K562 (cell line): ENCODE measurements at regions not wholly inside any gene's neighbourhood (a gene's known extent, or its start where the extent isn't known, plus 50 kb on each side); places are given as distances from the start of the nearest gene placed in this dataset.

ENCODE experiments used
- ATAC-seq: fragments of 200-7000 bp; cut with Tn5 transposase; 3 replicates; pipeline ENCODE4 v1.9.1; 2020; ENCODE audit warnings: moderate library complexity
- BruUV-seq: library from RNA; stranded (reverse); fragments of 400-500 nt; replicated peaks from 2 replicates; lab custom pipeline; 2021; lab: Mats Ljungman, UMichigan
- CTCF ChIA-PET: fragments of 300-600 bp; formaldehyde crosslinking; extraction: SDS; loops from one replicate; lab custom pipeline; 2021; ENCODE audit warnings: low intra/inter-chr PET ratio; lab: Yijun Ruan, JAX
- POLR2A ChIA-PET: fragments of 300-600, 350-650 bp; sonication (Branson Sonifier 250); formaldehyde crosslinking; extraction: SDS; loops from one replicate; lab custom pipeline; 2021; ENCODE audit warnings: antibody characterized with exemption, inconsistent platforms; lab: Yijun Ruan, JAX
- DNase-seq, 4 experiments: peaks; one replicate each; pipeline versions ENCODE4 v3.0.0 to v3.0.0-alpha.2; 2011 to 2018; ENCODE audit warnings: low spot score in 3 of 4, mixed read lengths in 3 of 4; ENCODE audit errors: extremely low read depth in 1 of 4
- FAIRE-seq: peaks from 2 replicates; lab custom pipeline; 2011; peaks lifted over from hg19 to GRCh38; lab: Jason Lieb, UNC
- H2AFZ ChIP-seq: 2 replicates; pipeline ENCODE4 v1.6.0; 2011; ENCODE audit warnings: low read depth, low read length, control low read depth, inconsistent platforms
- H3K27ac ChIP-seq: fragments of 200-600 bp; 3 replicates; pipeline ENCODE4 v1.8.0; 2011; ENCODE audit warnings: low read depth, mild to moderate bottlenecking, control low read depth, inconsistent platforms, low read length, moderate library complexity, mixed read lengths; ENCODE audit errors: extremely low read depth
- H3K27me3 ChIP-seq, 2 experiments: fragments of 300-600 bp in 1 of 2; 2 replicates in 1 of 2; 3 replicates in 1 of 2; pipeline versions ENCODE4 v1.6.0 to v1.8.0; 2011; ENCODE audit warnings: inconsistent platforms in 2 of 2, low read length in 2 of 2, mild to moderate bottlenecking in 1 of 2, mixed read lengths in 1 of 2, moderate library complexity in 1 of 2; ENCODE audit not compliant: control insufficient read depth in 2 of 2, insufficient read depth in 2 of 2
- H3K36me3 ChIP-seq: fragments of 300-600 bp; 3 replicates; pipeline ENCODE4 v1.8.0; 2011; ENCODE audit warnings: mild to moderate bottlenecking, low read length, inconsistent platforms; ENCODE audit not compliant: control insufficient read depth, insufficient read depth
- H3K4me1 ChIP-seq, 2 experiments: fragments of 200-600 bp in 1 of 2; replicated peaks in 1 of 2; 2 replicates in 1 of 2; 3 replicates in 1 of 2; pipeline versions ENCODE4 v1.5.1 to v1.8.0; 2011; ENCODE audit warnings: inconsistent platforms in 2 of 2, low read length in 2 of 2, mild to moderate bottlenecking in 1 of 2, mixed read lengths in 1 of 2, moderate library complexity in 1 of 2; ENCODE audit not compliant: control insufficient read depth in 2 of 2, insufficient read depth in 2 of 2
- H3K4me2 ChIP-seq: 2 replicates; pipeline ENCODE4 v1.6.1; 2011; ENCODE audit warnings: low read length, control low read depth, inconsistent platforms, mixed read lengths; ENCODE audit not compliant: insufficient read depth
- H3K4me3 ChIP-seq: fragments of 200-600 bp; sonication (generic), shearing (Covaris generic); 2 replicates; pipeline ENCODE4 v1.5.1; 2016; ENCODE audit warnings: control low read depth, inconsistent platforms
- H3K79me2 ChIP-seq: fragments of 200-600 bp; 3 replicates; pipeline ENCODE4 v1.8.0; 2011; ENCODE audit warnings: low read length, inconsistent platforms; ENCODE audit not compliant: control insufficient read depth, insufficient read depth
- H3K9ac ChIP-seq, 2 experiments: 2 replicates each; pipeline versions ENCODE4 v1.6.0 to v1.6.1; 2011; ENCODE audit warnings: low read depth in 2 of 2, low read length in 2 of 2, control low read depth in 1 of 2, inconsistent platforms in 1 of 2, mild to moderate bottlenecking in 1 of 2, mixed read lengths in 1 of 2; ENCODE audit not compliant: insufficient read depth in 1 of 2
- H3K9me1 ChIP-seq: one replicate; pipeline ENCODE4 v1.6.0; 2011; ENCODE audit warnings: inconsistent platforms, mild to moderate bottlenecking, low read length, moderate library complexity; ENCODE audit not compliant: control insufficient read depth, insufficient read depth
- H3K9me3 ChIP-seq: replicated peaks from 2 replicates; pipeline ENCODE4 v1.5.1; 2011; ENCODE audit warnings: low read depth, low read length, inconsistent platforms; ENCODE audit not compliant: control insufficient read depth, insufficient read depth
- H4K20me1 ChIP-seq: replicated peaks from 2 replicates; pipeline ENCODE4 v1.6.1; 2011; ENCODE audit warnings: low read length, inconsistent platforms, mixed read lengths; ENCODE audit not compliant: control insufficient read depth, insufficient read depth
- GATAD2B ChIP-seq: fragments of 450-650 bp; IDR thresholded peaks from 2 replicates; pipeline ENCODE4 v1.6.1; 2017; ENCODE audit warnings: mild to moderate bottlenecking, borderline replicate concordance
- KHSRP ChIP-seq: fragments of 450-650 bp; IDR thresholded peaks from 2 replicates; pipeline ENCODE4 v1.6.1; 2017
- MEIS2 ChIP-seq: fragments of 450-650 bp; IDR thresholded peaks from 2 replicates; pipeline ENCODE4 v1.6.1; 2014; ENCODE audit warnings: mild to moderate bottlenecking; ENCODE audit not compliant: partially characterized antibody
- MLLT1 ChIP-seq, 2 experiments: fragments of 450-650 bp; IDR thresholded peaks; 2 replicates each; pipeline ENCODE4 v1.6.1; 2016
- NFXL1 ChIP-seq: fragments of 450-650 bp; formaldehyde crosslinking; IDR thresholded peaks from 2 replicates; pipeline ENCODE4 v1.4.0; 2021; ENCODE audit warnings: mild to moderate bottlenecking
- SRSF1 ChIP-seq: fragments of 200-400 bp; formaldehyde crosslinking; IDR thresholded peaks from 2 replicates; pipeline ENCODE4 v1.6.1; 2017; ENCODE audit warnings: mild to moderate bottlenecking, low read depth, low read length, moderate library complexity
- ZKSCAN3 ChIP-seq: fragments of 250-450 bp; sonication (Bioruptor Pico); IDR thresholded peaks from 2 replicates; pipeline ENCODE4 v1.4.0; 2020
- ZNF3 ChIP-seq: fragments of 250-450 bp; sonication (Bioruptor Pico); IDR thresholded peaks from 2 replicates; pipeline ENCODE4 v1.5.0; 2021; ENCODE audit warnings: mild to moderate bottlenecking, moderate library complexity
- ZNF583 ChIP-seq: fragments of 250-450 bp; sonication (Bioruptor Pico); IDR thresholded peaks from 2 replicates; pipeline ENCODE4 v1.4.0; 2020
- WGBS: fragments of 100-300 bp; shearing (Covaris generic); methylation state at CpG from one replicate; pipeline ENCODE4 v1.1.6; 2016; ENCODE audit warnings: low coverage, mixed read lengths; ENCODE audit not compliant: insufficient coverage; ENCODE audit errors: missing lambda C conversion rate; 5-methylcytosine and 5-hydroxymethylcytosine counted together
- in situ Hi-C: fragments of 300-500 bp; cut with MboI; formaldehyde crosslinking; loops from 4 replicates; pipeline ENCODE4 v1.15.0; 2018; ENCODE audit warnings: inconsistent platforms, mixed read lengths
- intact Hi-C: fragments of 100-400 bp; cut with micrococcal nuclease; formaldehyde crosslinking; loops from 2 replicates; pipeline ENCODE4 v1.14.2; 2022
- TF ChIP-seq, protein P1 (sequence below): sonication (generic); formaldehyde crosslinking; IDR thresholded peaks from 2 replicates; pipeline ENCODE4 v1.8.0; 2022; ENCODE audit warnings: missing genetic modification reagents, mild to moderate bottlenecking, borderline replicate concordance

DNA sequence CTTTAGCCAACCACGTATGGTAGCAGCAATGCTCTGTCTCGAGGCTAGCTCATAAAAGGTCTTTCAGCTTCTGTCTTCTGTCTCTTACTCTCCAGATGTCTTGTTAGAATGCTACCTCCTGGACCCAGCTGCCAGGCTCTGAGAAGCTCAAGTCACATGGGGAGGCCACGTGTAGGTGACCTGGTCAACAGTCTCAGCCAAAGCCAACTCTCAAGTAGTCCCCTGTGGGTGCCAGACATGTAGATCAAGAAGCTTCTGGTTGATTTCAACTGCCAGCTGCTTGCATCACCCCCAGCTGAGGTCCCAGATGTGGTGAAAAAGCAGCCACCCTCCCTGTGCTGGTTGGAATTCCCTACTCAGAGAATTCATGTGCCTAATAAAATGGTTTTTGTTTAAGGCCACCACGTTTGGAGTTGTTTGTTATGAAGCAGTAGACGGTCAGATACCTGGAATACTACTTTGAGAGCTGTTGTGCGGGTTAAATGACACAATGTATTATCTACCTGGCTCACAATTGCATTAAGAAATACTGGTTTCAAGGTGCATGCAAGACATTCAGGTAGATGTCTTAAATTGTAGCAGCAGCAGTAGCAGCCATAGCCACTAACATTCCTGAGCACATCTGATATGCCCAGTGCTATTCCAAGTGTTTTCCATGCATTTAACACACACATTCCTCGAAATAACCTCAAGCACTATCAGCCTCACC, 131.0 kb upstream of the RFC3 start:
- BruUV-seq: no TSS peak
- FAIRE-seq: no peak
- Histone ChIP-seq H3K4me2 (no peak overlapping the region), H3K9me3 (no peaks in the 10 kb centered on the region), H3K36me3 (no peaks in the 10 kb centered on the region), H3K79me2 (no peaks in the 10 kb centered on the region), H2AFZ (no peak overlapping the region), H3K27me3 (no peaks in the 10 kb centered on the region), H4K20me1 (no peaks in the 10 kb centered on the region), H3K4me1 (no peaks in the 10 kb centered on the region), H3K9ac (no peak overlapping the region), H3K4me3 (no peak overlapping the region), H3K27ac (no peak overlapping the region), H3K9me1 (no peaks in the 10 kb centered on the region)
- no peak for DNase-seq
- in situ Hi-C loops: no loop called here
- TF ChIP-seq KHSRP (no peak), MEIS2 (no peak), ZNF583 (no peak), ZNF3 (CRISPR knock-in tag) (no peak), SRSF1 (no peak), ZKSCAN3 (CRISPR knock-in tag) (no peak), GATAD2B (no peak), MLLT1 (IDR thresholded peaks at IDR 0.05) (no peak), NFXL1 (no peak)
- TF ChIP-seq, protein P1, sequence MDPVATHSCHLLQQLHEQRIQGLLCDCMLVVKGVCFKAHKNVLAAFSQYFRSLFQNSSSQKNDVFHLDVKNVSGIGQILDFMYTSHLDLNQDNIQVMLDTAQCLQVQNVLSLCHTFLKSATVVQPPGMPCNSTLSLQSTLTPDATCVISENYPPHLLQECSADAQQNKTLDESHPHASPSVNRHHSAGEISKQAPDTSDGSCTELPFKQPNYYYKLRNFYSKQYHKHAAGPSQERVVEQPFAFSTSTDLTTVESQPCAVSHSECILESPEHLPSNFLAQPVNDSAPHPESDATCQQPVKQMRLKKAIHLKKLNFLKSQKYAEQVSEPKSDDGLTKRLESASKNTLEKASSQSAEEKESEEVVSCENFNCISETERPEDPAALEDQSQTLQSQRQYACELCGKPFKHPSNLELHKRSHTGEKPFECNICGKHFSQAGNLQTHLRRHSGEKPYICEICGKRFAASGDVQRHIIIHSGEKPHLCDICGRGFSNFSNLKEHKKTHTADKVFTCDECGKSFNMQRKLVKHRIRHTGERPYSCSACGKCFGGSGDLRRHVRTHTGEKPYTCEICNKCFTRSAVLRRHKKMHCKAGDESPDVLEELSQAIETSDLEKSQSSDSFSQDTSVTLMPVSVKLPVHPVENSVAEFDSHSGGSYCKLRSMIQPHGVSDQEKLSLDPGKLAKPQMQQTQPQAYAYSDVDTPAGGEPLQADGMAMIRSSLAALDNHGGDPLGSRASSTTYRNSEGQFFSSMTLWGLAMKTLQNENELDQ (CRISPR knock-in tag): no peak
- ChIA-PET CTCF (no interaction called here), POLR2A (no interaction called here)
- no peak for ATAC-seq
- intact Hi-C loops: no loop called here
- WGBS: 0% methylated on average over 7 of the region's 7 CpGs
